GM12874 (cell line): ENCODE measurements at regions not wholly inside any gene's neighbourhood (a gene's known extent, or its start where the extent isn't known, plus 50 kb on each side); places are given as distances from the start of the nearest gene placed in this dataset.

Experiments used
- CTCF ChIP-seq: IDR thresholded peaks from 2 replicates; pipeline ENCODE4 v1.5.1; 2011; ENCODE audit warnings: low read depth, mild to moderate bottlenecking, control low read depth, low read length, moderate library complexity; ENCODE audit not compliant: insufficient read depth

GRCh38 chr4:140308366-140309123 lies 64.9 kb upstream of the SCOC start:
- TF ChIP-seq CTCF, result no peak

- TF ChIP-seq CTCF, result no peak
Observed at GRCh38 chr4:140305053-140305452, 68.4 kb upstream of the SCOC start.

- TF ChIP-seq CTCF, result no peak
Observed at GRCh38 chr4:140304346-140304745, 69.1 kb upstream of the SCOC start.

- TF ChIP-seq CTCF, result no peak
Observed at GRCh38 chr4:140302151-140302859, 71.1 kb upstream of the SCOC start.

- TF ChIP-seq CTCF, result no peak
Observed at GRCh38 chr4:140300271-140300970, 73.0 kb upstream of the SCOC start.

DNA sequence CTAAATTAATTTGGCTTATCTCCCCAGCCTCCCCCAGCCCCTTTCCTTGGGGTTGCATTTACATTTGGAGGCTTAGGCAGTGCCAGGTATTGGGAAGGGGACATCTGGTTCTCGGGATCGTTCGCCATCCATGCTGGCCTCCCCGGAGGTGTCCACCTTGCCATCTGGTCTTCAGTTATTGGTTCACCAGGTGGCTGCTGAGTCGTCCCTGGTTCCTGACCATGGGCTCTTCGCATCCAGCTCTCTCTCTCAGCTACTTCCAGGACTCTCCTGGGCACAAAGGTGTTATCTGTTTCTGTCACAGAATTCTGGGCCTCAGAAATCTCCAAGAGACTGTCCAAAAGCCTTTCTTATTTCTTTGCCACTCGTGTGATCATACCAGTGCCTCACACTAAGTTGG lies 75.4 kb upstream of the SCOC start:
- TF ChIP-seq CTCF, result no peak

DNA sequence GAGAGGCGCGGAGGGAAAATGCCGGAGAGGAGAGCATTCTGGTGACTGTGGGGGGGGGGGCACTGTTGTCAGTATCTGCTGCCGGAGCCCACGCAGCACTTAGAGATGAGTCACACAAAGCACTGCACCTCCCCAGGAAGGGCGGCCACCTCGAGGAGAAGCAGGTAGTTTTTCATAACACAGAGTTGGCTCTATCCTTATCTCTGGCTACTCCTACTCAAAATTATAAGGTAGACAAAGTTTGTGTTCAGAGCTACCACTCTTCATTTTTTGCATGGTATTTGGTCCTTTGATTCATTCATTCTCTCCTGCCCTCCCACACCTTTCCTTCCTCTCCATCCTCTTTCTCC lies 76.2 kb upstream of the SCOC start:
- no peak for TF ChIP-seq CTCF
